ENCODE measurements at regions not wholly inside any gene's neighbourhood (a gene's known extent, or its start where the extent isn't known, plus 50 kb on each side); places are given as distances from the start of the nearest gene placed in this dataset.

- no peak overlapping the region for H2BK120ac ChIP-seq (ENCODE audit: low read depth, low read length, poor library complexity, severe bottlenecking)
- no peak overlapping the region for H2BK20ac ChIP-seq (ENCODE audit: low read depth, low read length, poor library complexity, severe bottlenecking)
- H3K9ac ChIP-seq (ENCODE audit: extremely low read depth, insufficient read length, low read length) = no peak overlapping the region
- no CpG with 5 or more reads among the region's 7 CpGs for WGBS (ENCODE audit: extremely low coverage, insufficient read length, low lambda C conversion rate)
- no peak overlapping the region for H2BK12ac ChIP-seq (ENCODE audit: insufficient read length, low read depth, low read length)
- Mint-ChIP-seq H3K36me3 (ENCODE audit: insufficient read depth in 1 of 3, low read depth in 3 of 3) (peaks cover 0 to 9% (median 3%) of the 10 kb centered on the region in 3 experiments; a peak in 3 of 7 replicates), H3K4me3 (no peak overlapping the region), H3K27me3 (ENCODE audit: low read depth) (no peaks in the 10 kb centered on the region), H3K4me1 (no peaks in the 10 kb centered on the region), H3K27ac (no peak overlapping the region), H3K9me3 (peaks cover 2 to 8% of the 10 kb centered on the region in 2 experiments; a peak in 4 of 5 replicates)
- no peaks in the 10 kb centered on the region for H3K9me3 ChIP-seq (ENCODE audit: control insufficient read depth, low read depth, low read length)
- no peak overlapping the region for H4K8ac ChIP-seq (replicated peaks; ENCODE audit: insufficient read length, low read depth, low read length)
- no peaks in the 10 kb centered on the region for H4K20me1 ChIP-seq (ENCODE audit: control insufficient read depth, insufficient read depth, insufficient read length)
- H3K4me2 ChIP-seq (ENCODE audit: insufficient read depth, insufficient read length, low read length) = no peak overlapping the region
- no peak overlapping the region for H4K5ac ChIP-seq (ENCODE audit: insufficient read length, low read depth, low read length)
- no peaks in the 10 kb centered on the region for H3K79me1 ChIP-seq (ENCODE audit: insufficient read depth, low read depth, low read length, poor library complexity, severe bottlenecking)
- H2AFZ ChIP-seq (ENCODE audit: low read length) = no peak overlapping the region
- no peak for TF ChIP-seq CTCF (conservative IDR thresholded peaks at IDR 0.05)
- no peak overlapping the region for H3T11ph ChIP-seq (ENCODE audit: low read length)
- no peak overlapping the region for H3K56ac ChIP-seq (ENCODE audit: insufficient read length, low read depth, low read length)
- H4K91ac ChIP-seq (ENCODE audit: insufficient read length, low read depth, low read length) = no peak overlapping the region
- no peaks in the 10 kb centered on the region for H3K4me1 ChIP-seq (ENCODE audit: insufficient read depth, low read length)
- no peak overlapping the region for H2BK15ac ChIP-seq (ENCODE audit: low read depth, low read length)
- no peak overlapping the region for H3K27ac ChIP-seq (ENCODE audit: insufficient read length, low read depth, low read length)
- no peak overlapping the region for H3K14ac ChIP-seq (ENCODE audit: insufficient read depth, low read length)
- no peak for DNase-seq
- H3K79me2 ChIP-seq (ENCODE audit: insufficient read depth, low read length) = no peaks in the 10 kb centered on the region
- H2BK5ac ChIP-seq (ENCODE audit: insufficient read length, low read length) = no peak overlapping the region
- no peak overlapping the region for H2AK5ac ChIP-seq (ENCODE audit: insufficient read length, low read length)
- H3K27me3 ChIP-seq (ENCODE audit: insufficient read depth, low read length) = no peaks in the 10 kb centered on the region
- no peak overlapping the region for H3K23ac ChIP-seq (ENCODE audit: insufficient read length, low read depth, low read length)
- no peak overlapping the region for H3K4ac ChIP-seq (ENCODE audit: low read depth, low read length)
- no peak overlapping the region for H3K18ac ChIP-seq (ENCODE audit: insufficient read length, low read depth, low read length)
- no peaks in the 10 kb centered on the region for H3K23me2 ChIP-seq (ENCODE audit: insufficient read length, low read depth, low read length, poor library complexity, severe bottlenecking)
These were observed 211.6 kb upstream of the SAMSN1 start for GRCh38 chr21:14757533-14758327.

Measured in H9 (cell line).